A549 (cell line): ENCODE measurements at regions not wholly inside any gene's neighbourhood (a gene's known extent, or its start where the extent isn't known, plus 50 kb on each side); places are given as distances from the start of the nearest gene placed in this dataset.
A peak's percentile ranks its signal among the peaks of the same experiment; 100 is the strongest.

Experiments used
- ATAC-seq, 2 experiments: fragments of 200-7000 bp in 1 of 2; fragments of >200 bp in 1 of 2; cut with Nextera tagmentation in 1 of 2; cut with Tn5 transposase in 1 of 2; 3 replicates each; pipeline versions ENCODE4 v1.8.0 to v1.9.1; 2018 to 2020; ENCODE audit warnings: mild to moderate bottlenecking in 1 of 2, moderate library complexity in 1 of 2
- CTCF ChIA-PET: fragments of 300-600 bp; sonication (Branson Sonifier 250); formaldehyde crosslinking; extraction: SDS; loops from one replicate; lab custom pipeline; 2021; ENCODE audit warnings: antibody characterized with exemption, inconsistent platforms; lab: Yijun Ruan, JAX
- POLR2A ChIA-PET: fragments of 350-600 bp; formaldehyde crosslinking; extraction: SDS; loops from one replicate; lab custom pipeline; 2021; ENCODE audit warnings: antibody characterized with exemption, inconsistent platforms; lab: Yijun Ruan, JAX
- DNase-seq, 2 experiments: peaks; one replicate each; pipeline versions ENCODE4 v3.0.0 to v3.0.0-alpha.2; 2011 to 2016; ENCODE audit warnings: low read depth in 1 of 2, low spot score in 1 of 2
- FAIRE-seq: peaks from 2 replicates; lab custom pipeline; 2011; peaks lifted over from hg19 to GRCh38; lab: Jason Lieb, UNC
- H3K27ac ChIP-seq, 2 experiments: fragments of >200 bp; sonication (Bioruptor Twin); formaldehyde crosslinking; 3 replicates each; pipeline ENCODE4 v1.5.1; 2016 to 2017
- H3K4me1 ChIP-seq: fragments of >200 bp; sonication (Bioruptor Twin); formaldehyde crosslinking; 3 replicates; pipeline ENCODE4 v1.6.1; 2016
- H3K4me2 ChIP-seq: fragments of >200 bp; sonication (Bioruptor Twin); formaldehyde crosslinking; 3 replicates; pipeline ENCODE4 v1.6.1; 2016
- H3K4me3 ChIP-seq: fragments of >200 bp; sonication (Bioruptor Twin); formaldehyde crosslinking; 3 replicates; pipeline ENCODE4 v1.5.1; 2016
- H3K9me3 ChIP-seq: fragments of >200 bp; sonication (Bioruptor Twin); formaldehyde crosslinking; 3 replicates; pipeline ENCODE4 v1.6.1; 2016
- BHLHE40 ChIP-seq: IDR thresholded peaks from 2 replicates; pipeline ENCODE4 v1.6.1; 2012; ENCODE audit warnings: low read depth, low read length, inconsistent platforms
- CHD2 ChIP-seq: fragments of 150-350 bp; IDR thresholded peaks from 2 replicates; pipeline ENCODE4 v1.6.1; 2014; ENCODE audit warnings: low read length; ENCODE audit not compliant: partially characterized antibody
- CHD4 ChIP-seq: fragments of 200-600 bp; sonication (generic); IDR thresholded peaks from 2 replicates; pipeline ENCODE4 v1.6.1; 2016; ENCODE audit warnings: antibody characterized with exemption, mild to moderate bottlenecking, borderline replicate concordance
- FOSL2 ChIP-seq, 2 experiments: fragments of 450-650 bp in 1 of 2; fragments of >200 bp in 1 of 2; sonication (Bioruptor Twin) in 1 of 2; formaldehyde crosslinking; IDR thresholded peaks; 2 replicates each; pipeline versions ENCODE4 v1.5.0 to v1.6.1; 2016 to 2020; ENCODE audit warnings: mild to moderate bottlenecking in 1 of 2, moderate library complexity in 1 of 2
- FOXS1 ChIP-seq: fragments of 250-450 bp; sonication (Bioruptor Pico); IDR thresholded peaks from 2 replicates; pipeline ENCODE4 v1.5.0; 2020; ENCODE audit warnings: mild to moderate bottlenecking, moderate library complexity
- GATA3 ChIP-seq: IDR thresholded peaks from 2 replicates; pipeline ENCODE4 v1.6.1; 2012; ENCODE audit warnings: borderline replicate concordance
- HDAC2 ChIP-seq: fragments of 200-600 bp; sonication (generic); IDR thresholded peaks from 2 replicates; pipeline ENCODE4 v1.6.1; 2016
- HMGXB4 ChIP-seq: fragments of 250-450 bp; sonication (Bioruptor Pico); IDR thresholded peaks from 2 replicates; pipeline ENCODE4 v1.5.0; 2021; ENCODE audit warnings: mild to moderate bottlenecking, moderate library complexity, borderline replicate concordance
- HOXA7 ChIP-seq: fragments of 250-450 bp; sonication (Bioruptor Pico); IDR thresholded peaks from 2 replicates; pipeline ENCODE4 v1.5.0; 2020; ENCODE audit warnings: mild to moderate bottlenecking, moderate library complexity
- HOXB13 ChIP-seq: fragments of 250-450 bp; sonication (Bioruptor Pico); IDR thresholded peaks from 2 replicates; pipeline ENCODE4 v1.5.0; 2020; ENCODE audit warnings: low read depth, mild to moderate bottlenecking, moderate library complexity
- HOXB5 ChIP-seq: fragments of 250-450 bp; sonication (Bioruptor Pico); IDR thresholded peaks from 2 replicates; pipeline ENCODE4 v1.5.0; 2020; ENCODE audit warnings: mild to moderate bottlenecking, moderate library complexity
- JUN ChIP-seq, 2 experiments: fragments of >200 bp; sonication (Bioruptor Twin); formaldehyde crosslinking; IDR thresholded peaks; 2 replicates in 1 of 2; 3 replicates in 1 of 2; pipeline ENCODE4 v1.6.1; 2016 to 2017
- JUNB ChIP-seq: fragments of >200 bp; sonication (Bioruptor Twin); formaldehyde crosslinking; IDR thresholded peaks from 2 replicates; pipeline ENCODE4 v1.6.1; 2016
- KDM5A ChIP-seq: fragments of 200-600 bp; sonication (generic); IDR thresholded peaks from 2 replicates; pipeline ENCODE4 v1.6.1; 2016; ENCODE audit warnings: antibody characterized with exemption, mild to moderate bottlenecking
- MAZ ChIP-seq: fragments of 150-350 bp; IDR thresholded peaks from 2 replicates; pipeline ENCODE4 v1.6.1; 2014; ENCODE audit warnings: antibody characterized with exemption, low read depth, low read length, borderline replicate concordance
- MYC ChIP-seq: IDR thresholded peaks from 2 replicates; pipeline ENCODE4 v1.6.1; 2012; ENCODE audit warnings: mild to moderate bottlenecking, inconsistent platforms, low read length, improper control_type of control experiment, borderline replicate concordance
- NFE2L2 ChIP-seq: fragments of 150-350 bp; conservative IDR thresholded peaks from 2 replicates; pipeline ENCODE4 v1.6.1; 2014; ENCODE audit warnings: low read length
- NR3C1 ChIP-seq: fragments of >200 bp; sonication (Bioruptor Twin); formaldehyde crosslinking; IDR thresholded peaks from 3 replicates; pipeline ENCODE4 v1.6.1; 2017
- POLR2A ChIP-seq: IDR thresholded peaks from 2 replicates; pipeline ENCODE4 v1.6.1; 2012; ENCODE audit warnings: mild to moderate bottlenecking, low read length
- POLR2AphosphoS2 ChIP-seq: conservative IDR thresholded peaks from 2 replicates; pipeline ENCODE4 v1.6.1; 2012; ENCODE audit warnings: low read length, improper control_type of control experiment, inconsistent platforms
- RAD21 ChIP-seq, 2 experiments: fragments of >200 bp in 1 of 2; sonication (Bioruptor Twin) in 1 of 2; formaldehyde crosslinking in 1 of 2; IDR thresholded peaks in 1 of 2; conservative IDR thresholded peaks in 1 of 2; 2 replicates in 1 of 2; 3 replicates in 1 of 2; pipeline ENCODE4 v1.6.1; 2012 to 2018; ENCODE audit warnings: inconsistent platforms in 1 of 2
- RNF2 ChIP-seq: fragments of 200-600 bp; sonication (generic); IDR thresholded peaks from 2 replicates; pipeline ENCODE4 v1.6.1; 2016; ENCODE audit warnings: low read depth, mild to moderate bottlenecking, antibody characterized with exemption, moderate library complexity, borderline replicate concordance
- SMC3 ChIP-seq: fragments of >200 bp; sonication (Bioruptor Twin); formaldehyde crosslinking; IDR thresholded peaks from 3 replicates; pipeline ENCODE4 v1.6.1; 2018; ENCODE audit warnings: inconsistent platforms
- SREBF2 ChIP-seq: fragments of 450-650 bp; IDR thresholded peaks from 2 replicates; pipeline ENCODE4 v1.6.1; 2014; ENCODE audit warnings: mild to moderate bottlenecking, moderate library complexity
- WGBS: methylation state at CpG from one replicate; pipeline ENCODE4 v1.1.6; 2017; ENCODE audit errors: missing lambda C conversion rate; 5-methylcytosine and 5-hydroxymethylcytosine counted together
- TF ChIP-seq, protein P1 (sequence below): fragments of >200 bp; sonication (Bioruptor Twin); formaldehyde crosslinking; IDR thresholded peaks from 3 replicates; pipeline ENCODE4 v1.5.1; 2016

GRCh38 chr15:75143738-75144334 is 57.8 kb upstream of the C15orf39 start:
- H3K4me2 ChIP-seq: no peak overlapping the region
- POLR2A ChIA-PET: interaction anchor here (0.6 to 1.8 kb wide), 2 partner anchors 24 to 58 kb away, joined by 3 to 14 read pairs; partner anchors contain the start of gene C15orf39
- 90% methylated on average over 5 of the region's 5 CpGs for WGBS
- TF ChIP-seq HMGXB4 (CRISPR knock-in tag) (no peak), BHLHE40 (no peak), POLR2A (no peak), HDAC2 (no peak)
- DNase-seq: no peak
- peaks cover 23% of the 10 kb centered on the region for H3K4me1 ChIP-seq
- no peak overlapping the region for H3K4me3 ChIP-seq
- FAIRE-seq: no peak
- 0 out of 3 replicates have a peak, but pooled peaks cover 3% of the 10 kb centered on the region for H3K9me3 ChIP-seq
- no peak for ATAC-seq
- CTCF ChIA-PET: interaction anchor here (1.2 to 3.9 kb wide), 3 partner anchors 58 to 131 kb away, joined by 3 to 17 read pairs (median 5); partner anchors contain the start of gene C15orf39
- peak overlapping the region; percentile 60 to 75; a peak in 3 of 6 replicates for H3K27ac ChIP-seq

- CTCF ChIA-PET: interaction anchor here (0.7 to 3.9 kb wide), 17 partner anchors 11 to 163 kb away, joined by 3 to 17 read pairs (median 3); partner anchors contain the start of gene C15orf39
- peak overlapping the region; percentile 55 for H3K4me2 ChIP-seq
- FAIRE-seq (no peak), ATAC-seq (peak; percentile 92 to 94), DNase-seq (peak; percentile 48 to 81)
- 40% methylated on average over 7 of the region's 7 CpGs for WGBS
- 0 out of 3 replicates have a peak, but pooled peaks cover 3% of the 10 kb centered on the region for H3K9me3 ChIP-seq
- H3K27ac ChIP-seq: peak overlapping the region; percentile 60 to 75
- no peak overlapping the region for H3K4me3 ChIP-seq
- peaks cover 29% of the 10 kb centered on the region for H3K4me1 ChIP-seq
- TF ChIP-seq RNF2: no peak
- no peak for TF ChIP-seq POLR2AphosphoS2
- TF ChIP-seq NFE2L2: no peak
- no peak for TF ChIP-seq JUN (IDR thresholded peaks at IDR 0.05)
- TF ChIP-seq BHLHE40: no peak
- no peak for TF ChIP-seq HOXA7
- TF ChIP-seq JUNB: no peak
- TF ChIP-seq, protein P1, sequence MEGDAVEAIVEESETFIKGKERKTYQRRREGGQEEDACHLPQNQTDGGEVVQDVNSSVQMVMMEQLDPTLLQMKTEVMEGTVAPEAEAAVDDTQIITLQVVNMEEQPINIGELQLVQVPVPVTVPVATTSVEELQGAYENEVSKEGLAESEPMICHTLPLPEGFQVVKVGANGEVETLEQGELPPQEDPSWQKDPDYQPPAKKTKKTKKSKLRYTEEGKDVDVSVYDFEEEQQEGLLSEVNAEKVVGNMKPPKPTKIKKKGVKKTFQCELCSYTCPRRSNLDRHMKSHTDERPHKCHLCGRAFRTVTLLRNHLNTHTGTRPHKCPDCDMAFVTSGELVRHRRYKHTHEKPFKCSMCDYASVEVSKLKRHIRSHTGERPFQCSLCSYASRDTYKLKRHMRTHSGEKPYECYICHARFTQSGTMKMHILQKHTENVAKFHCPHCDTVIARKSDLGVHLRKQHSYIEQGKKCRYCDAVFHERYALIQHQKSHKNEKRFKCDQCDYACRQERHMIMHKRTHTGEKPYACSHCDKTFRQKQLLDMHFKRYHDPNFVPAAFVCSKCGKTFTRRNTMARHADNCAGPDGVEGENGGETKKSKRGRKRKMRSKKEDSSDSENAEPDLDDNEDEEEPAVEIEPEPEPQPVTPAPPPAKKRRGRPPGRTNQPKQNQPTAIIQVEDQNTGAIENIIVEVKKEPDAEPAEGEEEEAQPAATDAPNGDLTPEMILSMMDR: peak; percentile 55
- peak; percentile 68; the same call in 2 of the 3 replicates for TF ChIP-seq SMC3
- TF ChIP-seq MAZ: no peak
- TF ChIP-seq HMGXB4 (CRISPR knock-in tag): no peak
- no peak for TF ChIP-seq HOXB13 (CRISPR knock-in tag)
- peak; percentile 30; the same call in 1 of the 2 replicates for TF ChIP-seq FOSL2 (IDR thresholded peaks at IDR 0.05)
- peak; percentile 77 for TF ChIP-seq FOSL2 (CRISPR knock-in tag; IDR thresholded peaks at IDR 0.05)
- TF ChIP-seq NR3C1: no peak
- no peak for TF ChIP-seq SREBF2
- TF ChIP-seq MYC: no peak
- no peak for TF ChIP-seq CHD4
- TF ChIP-seq GATA3: peak; percentile 89
- TF ChIP-seq CHD2: no peak
- peak; percentile 61 to 70 for TF ChIP-seq RAD21 (conservative IDR thresholded peaks at IDR 0.05 in 1 of 2, IDR thresholded peaks at IDR 0.05 in 1 of 2)
- no peak for TF ChIP-seq KDM5A
- TF ChIP-seq FOXS1: no peak
- TF ChIP-seq HOXB5 (CRISPR knock-in tag): no peak
- POLR2A ChIA-PET: interaction anchor here (1.8 kb wide), 1 partner anchor 56 kb away, joined by 14 read pairs; the partner anchor contains the start of gene C15orf39
These were observed 56.4 kb upstream of the C15orf39 start for GRCh38 chr15:75145027-75145841.
